LNCAP (cell line): ENCODE measurements at regions not wholly inside any gene's neighbourhood (a gene's known extent, or its start where the extent isn't known, plus 50 kb on each side); places are given as distances from the start of the nearest gene placed in this dataset.

Experiments used
- TF ChIP-seq, protein P1 (sequence below): fragments of 450-650 bp; IDR thresholded peaks from 2 replicates; pipeline ENCODE4 v1.5.1; 2017; ENCODE audit warnings: mild to moderate bottlenecking

DNA sequence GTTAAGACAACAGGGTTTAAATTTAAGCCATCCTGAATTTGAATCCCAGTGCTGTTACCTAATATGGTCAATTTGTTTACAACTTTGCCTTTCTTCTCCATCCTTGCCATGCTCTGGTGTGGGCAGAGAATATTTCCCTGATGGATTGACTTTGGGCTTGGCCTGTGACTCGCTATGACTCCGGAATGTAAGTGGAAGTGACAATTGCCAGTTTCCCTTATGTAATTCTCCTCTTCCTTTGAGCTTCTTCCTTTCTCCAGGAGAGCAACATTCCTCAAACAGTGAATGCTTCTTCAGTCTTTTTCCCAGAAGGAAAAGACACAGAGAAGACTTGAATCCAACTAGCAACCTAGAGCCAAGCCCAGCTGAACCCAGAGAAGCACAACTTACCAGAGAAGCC is 159.1 kb downstream of the LURAP1L start:
- TF ChIP-seq, protein P1, sequence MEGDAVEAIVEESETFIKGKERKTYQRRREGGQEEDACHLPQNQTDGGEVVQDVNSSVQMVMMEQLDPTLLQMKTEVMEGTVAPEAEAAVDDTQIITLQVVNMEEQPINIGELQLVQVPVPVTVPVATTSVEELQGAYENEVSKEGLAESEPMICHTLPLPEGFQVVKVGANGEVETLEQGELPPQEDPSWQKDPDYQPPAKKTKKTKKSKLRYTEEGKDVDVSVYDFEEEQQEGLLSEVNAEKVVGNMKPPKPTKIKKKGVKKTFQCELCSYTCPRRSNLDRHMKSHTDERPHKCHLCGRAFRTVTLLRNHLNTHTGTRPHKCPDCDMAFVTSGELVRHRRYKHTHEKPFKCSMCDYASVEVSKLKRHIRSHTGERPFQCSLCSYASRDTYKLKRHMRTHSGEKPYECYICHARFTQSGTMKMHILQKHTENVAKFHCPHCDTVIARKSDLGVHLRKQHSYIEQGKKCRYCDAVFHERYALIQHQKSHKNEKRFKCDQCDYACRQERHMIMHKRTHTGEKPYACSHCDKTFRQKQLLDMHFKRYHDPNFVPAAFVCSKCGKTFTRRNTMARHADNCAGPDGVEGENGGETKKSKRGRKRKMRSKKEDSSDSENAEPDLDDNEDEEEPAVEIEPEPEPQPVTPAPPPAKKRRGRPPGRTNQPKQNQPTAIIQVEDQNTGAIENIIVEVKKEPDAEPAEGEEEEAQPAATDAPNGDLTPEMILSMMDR, result no peak

DNA sequence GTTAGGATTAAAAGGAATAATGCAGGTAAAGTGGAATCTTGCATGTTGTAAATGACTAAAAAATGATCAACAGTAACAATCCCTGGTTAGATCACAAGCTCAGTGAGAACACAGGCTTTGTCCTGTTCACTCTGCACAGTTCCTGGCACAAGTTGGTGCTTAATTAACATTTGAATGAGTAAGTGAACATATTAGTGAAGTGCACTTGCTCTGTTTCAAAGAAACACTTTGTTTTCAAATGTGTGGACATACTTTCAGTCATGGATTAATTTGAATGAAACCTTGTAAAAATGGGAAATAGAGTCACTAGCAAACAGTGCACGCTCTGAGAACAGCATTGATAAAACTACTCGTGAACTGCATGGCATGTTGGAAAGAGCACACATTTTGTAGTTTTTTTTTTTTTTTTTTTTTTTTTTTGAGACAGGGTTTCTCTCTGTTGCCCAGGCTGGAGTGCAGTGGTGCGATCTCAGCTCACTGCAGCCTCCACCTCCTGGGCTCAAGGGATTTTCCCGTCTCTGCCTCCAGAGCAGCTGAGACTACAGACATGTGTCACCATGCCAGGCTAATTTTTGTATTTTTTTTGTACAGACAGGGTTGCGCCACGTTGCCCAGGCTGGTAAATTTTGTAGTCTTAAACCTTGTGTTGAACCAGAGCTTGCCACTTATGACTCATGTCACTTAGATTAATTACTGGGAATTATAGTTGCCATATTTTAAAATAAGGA is 159.9 kb downstream of the LURAP1L start:
- TF ChIP-seq, protein P1, result no peak

DNA sequence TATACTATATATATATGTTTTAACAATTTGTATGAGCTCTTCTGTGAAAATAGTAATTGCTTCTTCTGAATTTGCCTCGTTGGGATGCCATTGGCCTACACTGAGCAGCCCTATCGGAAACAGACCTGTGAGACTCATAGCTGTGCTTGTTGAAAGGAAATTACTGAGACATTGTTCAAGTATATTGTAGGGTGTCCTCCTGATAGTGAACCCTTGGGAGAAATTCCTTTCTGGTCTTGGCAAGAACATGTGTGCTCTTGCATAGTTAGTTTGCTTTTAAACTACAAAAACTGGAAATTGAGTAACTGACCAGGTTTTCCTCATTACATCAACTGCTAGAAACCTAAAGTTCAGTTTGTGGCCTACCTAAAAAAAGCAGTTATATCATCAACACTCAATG is 160.9 kb downstream of the LURAP1L start:
- TF ChIP-seq, protein P1, result no peak

DNA sequence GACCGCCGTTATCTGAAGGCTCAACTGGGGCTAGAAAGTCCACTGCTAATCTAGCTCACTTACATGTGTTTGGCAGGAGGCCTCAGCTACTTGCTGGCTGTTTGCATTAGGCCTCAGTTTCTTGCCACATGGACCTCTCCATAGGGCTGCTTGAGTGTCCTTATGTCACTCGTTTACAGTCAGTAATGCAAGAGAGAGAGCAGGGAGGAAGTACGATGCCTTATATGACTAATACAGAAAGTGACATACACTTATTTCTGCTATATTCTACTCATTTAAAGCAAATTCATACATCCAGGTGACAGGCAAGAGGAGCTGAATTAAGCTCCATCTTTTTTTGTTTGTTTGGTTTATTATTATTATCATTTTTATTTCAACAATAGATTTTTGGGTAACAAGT is 179.6 kb downstream of the LURAP1L start:
- TF ChIP-seq, protein P1, result no peak

DNA sequence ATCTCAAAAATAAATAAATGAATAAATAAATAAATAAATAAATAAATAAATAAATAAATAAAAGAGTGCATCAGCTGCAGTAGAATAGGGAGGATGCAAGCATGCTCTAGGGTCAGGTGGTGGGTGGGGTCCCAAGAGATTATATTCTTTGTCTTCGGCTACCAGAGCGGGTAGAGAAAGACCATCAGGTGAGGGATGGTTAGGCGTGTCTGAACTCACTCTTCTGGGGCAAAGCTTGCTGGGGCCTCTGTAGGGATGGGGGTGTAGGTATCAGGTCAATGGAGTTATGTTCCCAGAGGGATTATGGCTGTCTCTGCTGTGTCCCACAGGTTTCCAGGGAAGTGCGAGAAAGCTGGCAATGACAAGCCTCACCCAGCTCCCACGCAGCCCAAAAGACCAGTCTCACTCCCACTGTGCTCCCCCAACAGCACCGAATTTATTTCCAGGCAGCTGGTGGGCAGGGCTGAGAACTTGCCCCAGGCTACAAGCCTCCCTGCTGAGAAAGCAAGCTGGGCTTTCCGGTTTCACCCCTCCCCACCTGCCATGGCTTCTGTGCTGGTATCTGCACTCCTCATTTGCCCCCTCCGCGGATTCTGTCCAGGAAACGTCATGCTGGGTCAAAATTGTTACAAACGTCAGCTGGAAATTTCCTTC is 180.8 kb downstream of the LURAP1L start:
- TF ChIP-seq, protein P1, result no peak

DNA sequence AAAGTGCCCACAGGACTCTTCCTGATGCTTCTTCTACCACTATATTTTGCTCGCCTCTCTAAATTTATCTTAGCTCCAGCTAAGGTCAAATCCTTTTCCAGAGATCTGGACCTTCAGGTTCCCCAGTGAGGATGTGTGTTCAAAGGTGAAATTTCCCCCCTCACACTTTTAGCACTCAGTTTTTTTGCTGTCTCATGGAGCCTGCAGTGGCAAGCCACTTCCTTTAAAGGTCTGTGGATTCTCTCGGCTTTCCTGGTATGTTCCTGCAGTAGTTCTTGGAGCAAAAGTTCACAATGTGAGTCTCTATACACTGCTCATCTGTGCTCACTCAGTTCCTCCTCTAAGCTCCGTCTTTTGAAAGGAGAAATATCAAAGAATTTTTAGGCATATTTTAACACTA is 181.4 kb downstream of the LURAP1L start:
- TF ChIP-seq, protein P1, result no peak

DNA sequence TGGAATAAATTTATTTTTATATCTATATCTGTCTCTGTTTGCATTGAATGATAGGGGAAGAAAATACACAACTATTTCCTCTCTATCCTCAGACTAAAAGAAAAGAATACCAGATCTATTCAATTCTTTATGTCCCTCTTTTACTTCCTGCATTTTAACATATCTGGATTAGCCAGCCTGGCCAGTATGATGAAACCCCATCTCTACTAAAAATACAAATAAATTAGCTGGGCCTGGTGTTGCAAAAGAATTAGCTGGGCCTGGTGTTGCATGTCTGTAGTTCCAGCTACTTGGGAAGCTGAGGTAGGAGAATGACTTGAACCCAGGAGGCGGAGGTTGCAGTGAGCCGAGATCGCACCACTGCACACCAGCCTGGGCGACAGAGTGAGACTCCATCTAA is 182.0 kb downstream of the LURAP1L start:
- TF ChIP-seq, protein P1, result no peak
